Kidney (tissue), 13 donors: ENCODE measurements at regions not wholly inside any gene's neighbourhood (a gene's known extent, or its start where the extent isn't known, plus 50 kb on each side); places are given as distances from the start of the nearest gene placed in this dataset.
"Not testable (repeated sequence)": the region's sequence is repeated elsewhere in the genome, so short reads cannot be mapped to it uniquely, and the experiment has no call there.

ENCODE experiments used
- DNase-seq, 5 donors: peaks; one replicate each; pipeline ENCODE4 v3.0.0-alpha.2; 2013 to 2020
- FAIRE-seq: peaks from 2 replicates; lab custom pipeline; 2012; peaks lifted over from hg19 to GRCh38; lab: Jason Lieb, UNC
- H3K27ac ChIP-seq, 2 donors: one replicate each; pipeline ENCODE4 v1.7.0; 2013; ENCODE audit warnings: low read depth in 2 of 2, low read length in 2 of 2, inconsistent platforms in 1 of 2
- H3K27me3 ChIP-seq: one replicate; pipeline ENCODE4 v1.7.1; 2013; ENCODE audit warnings: low read length, inconsistent platforms; ENCODE audit not compliant: control insufficient read depth, insufficient read depth
- H3K36me3 ChIP-seq, 3 donors: one replicate each; pipeline versions ENCODE4 v1.7.0 to v1.7.1; 2013; ENCODE audit warnings: low read length in 3 of 3, control low read depth in 1 of 3, inconsistent platforms in 1 of 3; ENCODE audit not compliant: insufficient read depth in 3 of 3, control insufficient read depth in 2 of 3
- H3K4me1 ChIP-seq, 3 donors: one replicate each; pipeline versions ENCODE4 v1.7.0 to v1.7.1; 2013; ENCODE audit warnings: low read length in 3 of 3, inconsistent platforms in 1 of 3, low read depth in 1 of 3; ENCODE audit not compliant: control insufficient read depth in 2 of 3, insufficient read depth in 2 of 3
- H3K4me3 ChIP-seq, 3 donors: one replicate each; pipeline versions ENCODE4 v1.7.0 to v1.8.1; 2013; ENCODE audit warnings: low read length in 3 of 3, control low read depth in 1 of 3, inconsistent platforms in 1 of 3
- H3K9ac ChIP-seq, 3 donors: one replicate each; pipeline versions ENCODE4 v1.7.0 to v1.7.1; 2013; ENCODE audit warnings: low read length in 3 of 3, control low read depth in 1 of 3, inconsistent platforms in 1 of 3
- H3K9me3 ChIP-seq, 3 donors: one replicate each; pipeline versions ENCODE4 v1.7.0 to v1.7.1; 2013; ENCODE audit warnings: low read length in 3 of 3, control low read depth in 1 of 3, inconsistent platforms in 1 of 3; ENCODE audit not compliant: control insufficient read depth in 2 of 3, insufficient read depth in 1 of 3
- intact Hi-C: fragments of 100-400 bp; cut with DNase I; formaldehyde crosslinking; loops from one replicate; pipeline ENCODE4 v1.11.1; 2022
- TF ChIP-seq, protein P1 (sequence below): IDR thresholded peaks from 3 replicates; pipeline ENCODE4 v1.5.1; 2012; ENCODE audit warnings: mild to moderate bottlenecking, moderate library complexity, borderline replicate concordance; ENCODE audit not compliant: insufficient read depth; ENCODE audit errors: extremely low read depth
- donor health status: control.
- donor health status: control.
- donor health status: control.
- donor health status: control.
- donor health status: control.
- donor health status: DM: yes; HTN: yes; CAD: no.
- donor health status: Normal renal cell carcinoma (clear cell type).

DNA sequence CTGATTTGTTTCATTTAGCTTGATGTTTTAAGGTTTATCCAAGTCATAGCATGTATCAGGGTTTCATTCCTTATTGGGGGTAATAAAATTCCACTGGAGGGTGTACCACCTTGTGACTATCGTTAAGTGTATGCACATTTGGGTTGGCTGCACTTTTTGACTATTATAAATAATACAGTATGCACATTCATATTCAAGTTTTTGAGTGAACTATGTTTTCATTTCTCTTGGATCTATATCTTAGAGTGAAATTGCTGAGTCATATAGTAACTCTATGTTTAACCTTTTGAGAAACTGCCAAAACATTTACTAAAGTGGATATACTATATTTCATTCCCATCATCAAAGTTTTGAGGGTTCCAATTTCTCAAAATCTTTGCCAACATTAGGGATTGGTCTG is 952.7 kb downstream of the TDRD15 start:
- FAIRE-seq, result no peak
- DNase-seq, result no peak
- Histone ChIP-seq H3K27ac (no peak overlapping the region), H3K4me3 (no peak overlapping the region), H3K36me3 (no peaks in the 10 kb centered on the region), H3K4me1 (no peaks in the 10 kb centered on the region), H3K9ac (no peak overlapping the region), H3K27me3 (no peaks in the 10 kb centered on the region), H3K9me3 (no peaks in the 10 kb centered on the region)
- intact Hi-C loops, result no loop called here
- TF ChIP-seq, protein P1, sequence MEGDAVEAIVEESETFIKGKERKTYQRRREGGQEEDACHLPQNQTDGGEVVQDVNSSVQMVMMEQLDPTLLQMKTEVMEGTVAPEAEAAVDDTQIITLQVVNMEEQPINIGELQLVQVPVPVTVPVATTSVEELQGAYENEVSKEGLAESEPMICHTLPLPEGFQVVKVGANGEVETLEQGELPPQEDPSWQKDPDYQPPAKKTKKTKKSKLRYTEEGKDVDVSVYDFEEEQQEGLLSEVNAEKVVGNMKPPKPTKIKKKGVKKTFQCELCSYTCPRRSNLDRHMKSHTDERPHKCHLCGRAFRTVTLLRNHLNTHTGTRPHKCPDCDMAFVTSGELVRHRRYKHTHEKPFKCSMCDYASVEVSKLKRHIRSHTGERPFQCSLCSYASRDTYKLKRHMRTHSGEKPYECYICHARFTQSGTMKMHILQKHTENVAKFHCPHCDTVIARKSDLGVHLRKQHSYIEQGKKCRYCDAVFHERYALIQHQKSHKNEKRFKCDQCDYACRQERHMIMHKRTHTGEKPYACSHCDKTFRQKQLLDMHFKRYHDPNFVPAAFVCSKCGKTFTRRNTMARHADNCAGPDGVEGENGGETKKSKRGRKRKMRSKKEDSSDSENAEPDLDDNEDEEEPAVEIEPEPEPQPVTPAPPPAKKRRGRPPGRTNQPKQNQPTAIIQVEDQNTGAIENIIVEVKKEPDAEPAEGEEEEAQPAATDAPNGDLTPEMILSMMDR, result no peak

DNA sequence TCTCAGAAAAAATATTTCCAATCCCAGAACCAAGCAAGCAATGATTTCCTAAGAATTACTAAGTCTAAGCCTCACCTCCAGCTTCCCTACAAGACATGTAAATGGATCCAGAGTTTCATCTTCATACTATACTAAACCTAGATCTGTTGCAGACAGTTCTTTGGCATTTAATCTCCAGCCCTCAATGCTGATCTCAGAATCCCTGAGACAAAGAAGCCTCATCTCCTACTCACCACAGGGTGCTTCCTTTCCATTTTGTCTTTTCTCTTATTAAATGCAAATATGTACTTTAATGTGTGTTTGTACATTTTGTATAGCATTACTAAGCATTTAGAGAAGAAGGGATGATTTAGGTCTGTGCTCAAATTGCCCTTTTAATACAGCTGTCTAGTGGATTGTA is 954.9 kb downstream of the TDRD15 start:
- Histone ChIP-seq H3K36me3 (no peaks in the 10 kb centered on the region), H3K27ac (no peak overlapping the region), H3K4me3 (no peak overlapping the region), H3K9ac (no peak overlapping the region), H3K27me3 (no peaks in the 10 kb centered on the region), H3K9me3 (no peaks in the 10 kb centered on the region), H3K4me1 (no peaks in the 10 kb centered on the region)
- intact Hi-C loops, result no loop called here
- TF ChIP-seq, protein P1, result no peak
- DNase-seq, result no peak
- no peak for FAIRE-seq

DNA sequence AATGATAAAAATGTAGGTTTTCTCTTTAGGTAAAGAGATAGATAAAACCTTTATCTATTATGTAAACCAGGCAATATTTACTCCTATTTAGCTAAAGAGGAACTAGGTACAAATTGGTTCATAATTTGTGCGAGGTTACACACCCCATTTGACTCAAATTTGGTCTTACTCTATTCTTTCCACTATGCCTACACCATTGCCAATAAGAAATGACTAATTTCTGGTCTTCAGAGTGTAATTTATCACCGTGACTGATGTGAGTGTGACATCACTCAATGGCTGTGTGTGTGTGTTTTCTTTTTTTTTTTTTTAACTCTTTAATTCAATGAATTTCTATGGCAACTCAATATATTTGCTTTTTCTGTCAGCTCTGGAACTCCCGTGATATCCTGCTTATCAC is 955.8 kb downstream of the TDRD15 start:
- Histone ChIP-seq H3K9ac (no peak overlapping the region), H3K36me3 (no peaks in the 10 kb centered on the region), H3K4me3 (no peak overlapping the region), H3K27me3 (no peaks in the 10 kb centered on the region), H3K4me1 (no peaks in the 10 kb centered on the region), H3K27ac (no peak overlapping the region), H3K9me3 (no peaks in the 10 kb centered on the region)
- FAIRE-seq (no peak), DNase-seq (no peak)
- TF ChIP-seq, protein P1, result no peak
- intact Hi-C loops, result no loop called here

DNA sequence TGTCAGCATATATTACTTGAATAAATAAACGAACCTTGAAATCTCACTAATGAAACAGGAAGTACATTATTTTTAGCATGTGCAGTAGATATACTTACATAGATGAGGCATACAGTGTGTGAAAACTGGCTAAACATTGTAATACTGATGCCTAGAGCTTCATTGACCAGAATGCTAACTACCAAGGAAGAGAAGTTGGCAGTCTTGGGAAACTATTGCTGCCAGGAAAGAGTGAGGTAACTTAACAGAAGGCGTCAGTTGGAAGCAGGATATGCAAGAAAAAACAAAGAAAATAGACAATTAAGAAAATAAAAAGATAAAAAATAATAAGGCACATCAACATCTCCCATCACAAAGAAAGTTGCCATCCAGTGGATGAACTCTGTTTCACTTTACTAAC is 963.0 kb downstream of the TDRD15 start:
- FAIRE-seq (no peak), DNase-seq (no peak)
- no peaks in the 10 kb centered on the region for H3K4me1 ChIP-seq
- TF ChIP-seq, protein P1, result no peak
- H3K9me3 ChIP-seq, result no peaks in the 10 kb centered on the region
- H3K27ac ChIP-seq, result no peak overlapping the region
- H3K9ac ChIP-seq, result no peak overlapping the region
- intact Hi-C loops, result no loop called here
- no peaks in the 10 kb centered on the region for H3K27me3 ChIP-seq
- no peaks in the 10 kb centered on the region for H3K36me3 ChIP-seq
- H3K4me3 ChIP-seq, result no peak overlapping the region

DNA sequence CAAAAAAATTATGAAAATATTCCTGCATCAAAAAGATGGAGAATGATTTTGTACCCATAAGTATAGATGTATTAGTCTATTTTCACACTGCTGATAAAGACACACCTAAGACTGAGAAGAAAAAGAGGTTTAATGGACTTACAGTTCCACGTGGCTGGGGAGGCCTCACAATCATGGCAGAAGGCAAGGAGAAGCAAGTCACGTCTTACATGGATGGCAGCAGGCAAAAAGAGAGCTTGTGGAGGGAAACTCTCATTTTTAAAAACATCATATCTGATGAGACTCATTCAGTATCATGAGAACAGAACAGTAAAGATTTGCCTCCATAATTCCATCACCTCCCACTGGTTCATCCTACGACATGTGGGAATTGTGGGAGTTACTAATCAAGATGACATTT is 979.8 kb downstream of the TDRD15 start:
- H3K4me3 ChIP-seq, H3K9me3 ChIP-seq, intact Hi-C loops, H3K36me3 ChIP-seq, H3K4me1 ChIP-seq, H3K9ac ChIP-seq, DNase-seq, FAIRE-seq, H3K27ac ChIP-seq, H3K27me3 ChIP-seq: not testable (repeated sequence)
